HuH-7.5 (cell line): ENCODE measurements at regions not wholly inside any gene's neighbourhood (a gene's known extent, or its start where the extent isn't known, plus 50 kb on each side); places are given as distances from the start of the nearest gene placed in this dataset.

Source experiments
- DNase-seq: peaks from one replicate; pipeline ENCODE4 v3.0.0; 2011; ENCODE audit warnings: low spot score

DNA sequence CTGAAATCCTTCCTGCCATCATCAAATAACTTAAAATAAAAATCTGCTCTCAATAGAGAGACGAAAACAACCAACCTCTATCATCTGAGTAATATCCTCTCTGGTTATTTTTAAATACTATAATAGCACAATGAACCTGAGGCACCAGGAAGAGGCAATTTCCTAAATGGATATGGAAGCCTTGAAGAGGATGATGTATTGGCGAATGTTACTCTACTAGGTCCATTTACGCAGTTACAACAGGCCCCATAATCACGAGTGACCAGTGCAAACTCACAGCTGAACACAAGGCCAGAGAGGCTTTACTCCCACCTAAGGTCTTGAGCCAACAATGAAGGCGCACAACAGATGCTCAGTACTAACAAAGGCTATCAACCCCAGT is 678.8 kb upstream of the NR3C2 start:
- no peak for DNase-seq

DNA sequence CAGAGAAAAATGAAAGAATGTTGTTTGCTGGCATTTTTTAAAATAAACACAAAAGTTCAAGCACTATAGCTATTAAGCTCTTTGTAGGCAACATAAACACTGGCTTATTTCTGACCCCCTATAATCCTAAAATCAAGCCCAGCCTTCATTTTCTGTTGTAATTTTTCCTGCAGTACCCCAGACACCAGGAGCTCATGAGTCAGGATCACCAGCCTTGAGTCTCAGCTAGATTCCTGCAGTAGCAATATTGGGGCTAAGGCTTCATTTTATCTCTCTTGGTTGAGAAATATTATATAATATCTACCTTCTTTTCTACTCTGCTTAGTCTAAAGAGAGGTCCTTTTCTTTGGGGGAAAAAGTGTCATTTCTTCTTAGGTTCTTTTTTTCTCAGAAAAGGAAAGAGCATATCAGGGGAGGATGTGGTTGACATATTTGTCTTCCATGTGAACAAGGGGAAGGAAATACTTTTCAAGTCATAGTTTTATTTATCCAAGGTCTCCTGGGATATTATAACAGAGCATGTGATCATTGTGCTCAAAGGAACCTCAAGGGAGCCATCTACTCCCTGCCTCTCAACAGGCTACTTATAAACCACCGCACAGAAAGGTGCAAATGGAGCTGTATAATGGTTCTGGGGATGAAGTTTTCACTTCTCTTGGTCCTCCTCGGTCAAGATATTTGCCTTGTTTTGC is 678.3 kb upstream of the NR3C2 start:
- DNase-seq = no peak

DNA sequence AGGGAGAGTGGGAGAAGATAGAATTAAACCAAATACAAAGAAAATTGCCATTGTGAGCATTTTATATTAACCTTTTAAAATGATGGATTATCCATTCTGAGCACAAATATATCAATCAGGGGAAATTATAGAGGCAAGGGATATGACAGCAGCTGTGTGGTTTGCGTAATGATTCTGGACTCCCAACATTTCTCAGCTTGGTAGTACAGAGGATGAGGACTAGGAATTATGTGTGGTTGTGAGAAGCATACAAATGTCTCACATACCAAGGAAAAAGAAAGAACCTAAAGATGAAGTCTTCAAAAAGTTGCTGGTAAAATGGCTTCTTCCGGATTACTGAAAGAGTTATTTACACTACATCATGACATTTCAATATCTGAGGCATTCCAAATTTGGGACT is 674.6 kb upstream of the NR3C2 start:
- no peak for DNase-seq

DNA sequence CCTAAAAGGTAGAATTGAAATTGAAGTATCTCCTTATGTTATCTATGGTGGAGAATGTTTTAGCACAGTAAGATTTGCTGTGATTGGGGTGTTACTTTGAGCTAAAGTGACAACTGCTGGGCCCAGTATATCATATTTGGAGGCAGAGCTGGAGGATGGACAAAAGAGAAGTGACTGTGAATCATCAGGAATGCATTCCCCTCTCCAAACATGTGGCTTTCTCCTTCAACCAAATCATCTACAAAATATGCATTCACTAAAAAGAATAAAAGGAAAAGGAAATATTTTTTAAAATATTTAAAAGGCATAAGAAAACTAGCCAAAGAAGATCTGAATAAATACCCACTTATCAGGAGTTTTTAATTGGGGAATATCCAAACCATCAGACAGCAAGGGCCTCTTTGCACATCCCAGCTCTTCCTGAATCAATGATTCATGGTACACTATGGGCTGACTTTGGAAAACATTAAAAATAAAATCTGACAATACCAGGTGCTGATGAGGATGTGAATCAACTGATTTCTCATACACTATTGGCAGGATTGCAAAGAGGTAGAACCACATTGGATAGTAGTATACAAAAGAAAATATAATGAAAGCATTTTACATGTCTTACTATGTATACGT is 671.7 kb upstream of the NR3C2 start:
- DNase-seq = no peak

DNA sequence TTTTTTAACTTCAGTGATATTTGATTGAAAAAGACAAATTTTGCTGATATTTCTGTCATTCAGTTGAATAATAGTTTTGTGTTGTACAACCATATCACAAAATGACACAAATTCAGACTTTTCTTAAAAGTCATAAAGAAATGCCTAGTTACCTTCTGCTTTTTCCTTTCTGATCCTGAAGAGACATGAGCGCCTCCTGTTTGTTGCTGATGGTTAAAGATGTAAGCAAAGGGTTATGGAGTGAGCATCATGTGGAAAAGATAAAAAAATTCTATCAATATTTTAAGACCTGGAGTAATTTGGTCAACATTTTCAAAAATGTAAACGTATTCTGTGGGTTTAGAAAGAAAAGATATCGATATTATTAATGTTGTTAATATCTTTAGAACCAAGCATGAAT is 669.9 kb upstream of the NR3C2 start:
- DNase-seq = no peak

DNA sequence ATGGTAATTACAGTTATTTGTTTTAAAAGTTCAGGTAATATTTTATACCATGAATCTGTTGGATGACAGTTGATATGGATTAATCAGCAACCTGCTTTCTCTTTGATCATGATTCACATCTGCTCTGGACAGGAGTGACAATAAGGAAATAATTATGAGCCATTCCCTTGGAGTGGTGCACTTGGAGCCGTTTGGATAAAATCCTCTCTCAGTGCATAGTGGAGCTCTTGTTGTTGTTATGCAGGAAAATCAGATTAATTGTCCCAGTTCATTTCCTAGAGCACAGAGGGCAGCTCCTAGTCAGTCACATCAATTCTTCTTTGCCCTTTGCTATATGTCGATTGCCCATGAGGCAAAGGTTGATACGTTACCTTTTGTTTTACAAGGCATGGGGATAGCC is 668.3 kb upstream of the NR3C2 start:
- DNase-seq = no peak

DNA sequence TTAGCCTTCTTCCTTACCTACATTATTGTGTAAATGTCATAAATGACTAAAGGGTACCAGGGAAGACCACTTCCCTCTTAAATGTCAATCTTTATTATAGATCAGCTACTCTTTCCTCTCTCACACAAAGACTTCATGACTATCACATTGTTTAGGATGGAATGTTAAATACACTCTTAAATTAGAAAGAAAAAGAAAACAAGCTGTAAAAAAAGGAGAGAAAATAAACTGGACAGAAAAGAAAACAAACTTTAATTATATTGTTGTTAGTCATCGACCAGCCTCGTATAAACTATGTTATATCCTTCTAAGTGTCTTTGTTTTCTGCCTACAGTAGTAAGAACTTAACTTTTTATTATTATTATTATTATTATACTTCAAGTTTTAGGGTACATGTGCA is 666.4 kb upstream of the NR3C2 start:
- DNase-seq = no peak

DNA sequence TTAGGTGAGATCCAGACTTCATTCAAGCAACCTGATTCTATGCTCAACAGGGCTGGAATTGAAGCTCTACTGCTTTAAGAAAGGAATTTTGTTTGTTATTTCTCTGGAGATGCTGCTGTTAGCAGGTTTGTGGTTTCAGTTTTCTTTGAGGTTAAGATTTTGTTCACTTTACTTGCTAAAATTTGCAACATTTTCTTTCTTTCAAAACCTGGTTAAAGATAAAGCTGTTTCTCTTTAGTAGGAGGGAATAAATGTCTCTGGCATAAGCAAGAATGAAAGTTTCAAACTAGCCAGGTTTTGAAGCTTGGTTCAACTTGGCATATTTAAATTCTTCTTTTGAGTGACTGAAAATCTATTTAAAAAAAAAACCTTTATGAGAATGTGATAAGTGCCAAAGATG is 660.6 kb upstream of the NR3C2 start:
- no peak for DNase-seq

DNA sequence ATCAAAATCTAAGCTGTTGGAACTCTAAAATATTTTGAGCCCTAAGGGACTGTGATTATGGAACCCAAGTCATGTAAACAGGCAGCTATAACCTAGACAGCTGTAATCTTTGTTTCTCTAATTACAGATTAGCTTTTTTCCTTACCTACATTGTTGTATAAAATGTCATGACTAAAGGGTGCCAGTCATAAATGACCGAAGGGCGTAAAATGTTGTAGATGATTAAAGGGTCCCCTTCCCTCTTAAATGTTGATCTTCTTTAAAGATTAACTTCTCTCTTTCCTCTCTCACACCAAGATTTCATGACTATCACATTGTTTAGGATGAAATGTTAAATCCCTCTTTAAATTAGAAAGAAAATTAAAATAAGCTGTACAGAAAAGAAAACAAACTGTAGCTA is 659.4 kb upstream of the NR3C2 start:
- DNase-seq = no peak

DNA sequence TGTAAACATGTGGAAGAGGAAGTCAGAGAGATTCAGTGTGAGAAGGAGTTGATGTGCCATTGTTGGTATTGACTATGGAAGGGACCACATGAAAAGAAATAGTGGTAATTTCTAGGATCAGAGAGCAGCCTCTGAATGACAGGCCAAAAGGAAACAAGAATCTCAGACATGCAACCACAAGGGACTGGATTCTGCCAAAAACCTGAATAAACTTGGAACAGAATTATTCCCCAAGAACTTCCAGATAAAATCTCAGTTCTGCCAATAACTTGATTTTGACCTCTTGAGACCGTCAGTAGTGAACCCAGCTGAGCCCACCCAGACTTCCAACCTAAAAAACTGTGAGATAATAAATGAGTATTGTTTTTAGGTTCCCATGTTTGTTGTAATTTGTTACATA is 653.6 kb upstream of the NR3C2 start:
- DNase-seq = no peak

DNA sequence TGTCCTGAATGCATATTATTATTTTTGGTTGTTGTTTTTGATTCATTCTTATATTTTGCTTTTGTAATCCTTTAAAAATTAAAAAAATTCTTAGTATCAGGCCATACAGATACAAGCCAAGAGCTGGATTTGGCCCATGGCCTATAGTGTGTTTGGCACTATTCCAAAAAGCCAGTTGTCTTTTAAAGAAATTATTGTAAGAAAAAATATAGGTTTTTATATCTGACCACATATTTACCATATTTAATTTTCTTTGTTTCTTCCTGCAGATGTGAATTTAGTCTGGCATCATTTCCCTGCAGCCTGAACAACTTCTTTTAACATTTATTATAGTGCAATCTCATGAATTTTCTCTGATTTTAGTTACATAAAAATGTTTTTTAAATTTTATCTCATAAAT is 652.8 kb upstream of the NR3C2 start:
- DNase-seq = no peak

DNA sequence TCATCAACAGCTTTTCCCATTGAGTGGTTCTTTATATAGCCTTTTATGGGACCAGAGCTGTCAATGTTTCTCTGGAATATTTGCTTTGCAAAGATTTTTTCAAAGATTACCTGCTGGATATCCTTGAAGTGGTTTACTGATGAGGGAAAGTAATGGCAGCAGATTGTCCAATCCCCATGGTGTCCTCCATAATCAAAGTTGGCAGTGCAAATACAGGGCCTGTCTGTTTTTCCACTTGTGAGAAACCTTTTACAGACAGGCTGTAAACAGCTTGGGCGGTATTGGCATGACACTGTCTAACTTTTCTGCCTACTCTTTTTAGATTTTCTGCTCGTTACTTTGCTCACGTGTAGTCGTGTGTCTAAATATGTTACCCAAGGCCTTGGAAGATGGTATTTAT is 641.9 kb upstream of the NR3C2 start:
- DNase-seq = no peak

DNA sequence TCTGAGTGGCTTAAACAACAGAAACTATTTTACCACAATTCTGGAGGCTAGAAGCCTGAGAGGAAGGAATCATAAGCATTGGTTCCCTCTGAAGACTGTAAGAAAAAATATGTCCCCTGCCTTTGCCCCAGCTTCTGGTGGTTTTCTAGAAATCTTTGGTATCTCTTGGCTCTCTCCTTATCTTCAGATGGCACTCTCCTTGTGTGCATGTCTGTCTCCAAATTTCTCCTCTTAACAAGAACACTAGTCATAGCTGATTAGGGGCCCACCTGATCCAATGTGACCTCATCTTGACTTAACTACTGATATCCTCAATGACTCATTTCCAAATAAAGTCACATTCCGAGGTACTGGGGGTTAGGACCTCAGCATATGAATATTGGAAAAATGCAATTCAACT is 635.0 kb upstream of the NR3C2 start:
- DNase-seq = no peak

DNA sequence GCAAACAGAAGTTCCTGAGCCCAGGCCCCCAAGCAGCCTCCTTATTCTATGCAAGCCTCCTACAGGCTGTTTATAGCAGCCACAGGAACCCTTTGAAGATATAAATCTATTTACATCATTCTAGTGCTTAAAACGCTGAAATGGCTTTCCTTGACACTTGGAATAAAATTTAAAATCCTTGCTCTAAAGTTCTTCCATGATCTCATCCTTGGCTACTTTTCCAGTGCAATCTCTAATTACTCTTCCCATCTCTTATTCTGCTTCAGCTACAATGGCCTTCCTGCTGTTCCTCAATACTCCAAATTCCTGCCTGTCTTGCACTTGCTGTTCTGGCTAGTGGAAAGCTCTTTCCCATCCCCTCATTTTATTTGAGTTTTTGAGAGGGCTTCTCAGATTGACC is 634.2 kb upstream of the NR3C2 start:
- no peak for DNase-seq

DNA sequence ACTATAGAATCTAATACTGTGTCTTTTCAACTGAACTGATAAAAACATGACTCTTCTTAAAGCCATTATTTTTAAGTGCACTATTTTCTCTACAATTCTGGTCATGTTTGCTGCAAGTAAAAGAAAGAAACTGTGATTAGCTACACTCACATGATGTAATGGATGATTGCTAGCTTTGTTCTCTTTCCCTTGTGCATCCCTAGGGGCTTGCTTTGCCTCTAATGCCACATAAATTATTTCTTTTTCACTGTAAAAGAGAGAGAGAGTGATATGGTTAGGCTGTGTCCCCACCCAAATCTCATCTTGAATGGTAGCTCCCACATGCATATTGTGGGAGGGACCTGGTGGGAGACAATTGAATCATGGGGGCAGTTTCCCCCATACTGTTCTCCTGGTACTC is 630.2 kb upstream of the NR3C2 start:
- no peak for DNase-seq

DNA sequence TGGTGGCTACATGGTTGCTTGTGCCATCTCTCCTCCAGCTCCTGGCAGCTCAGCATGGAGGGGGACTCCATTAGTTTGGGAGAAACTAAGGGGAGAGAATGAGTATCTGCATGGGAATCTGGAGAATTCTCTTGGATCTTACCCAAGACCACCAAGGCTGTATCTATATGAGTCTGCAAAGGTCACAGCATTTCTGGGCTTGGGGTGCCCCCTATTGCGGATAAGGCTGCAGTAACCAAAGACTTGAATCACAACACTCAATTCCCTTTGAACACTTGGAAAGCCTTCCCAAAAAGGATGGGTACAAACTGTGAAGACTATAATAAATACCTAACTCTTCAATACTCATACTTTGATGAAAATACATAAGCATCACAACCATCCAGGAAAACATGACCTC is 623.5 kb upstream of the NR3C2 start:
- no peak for DNase-seq

DNA sequence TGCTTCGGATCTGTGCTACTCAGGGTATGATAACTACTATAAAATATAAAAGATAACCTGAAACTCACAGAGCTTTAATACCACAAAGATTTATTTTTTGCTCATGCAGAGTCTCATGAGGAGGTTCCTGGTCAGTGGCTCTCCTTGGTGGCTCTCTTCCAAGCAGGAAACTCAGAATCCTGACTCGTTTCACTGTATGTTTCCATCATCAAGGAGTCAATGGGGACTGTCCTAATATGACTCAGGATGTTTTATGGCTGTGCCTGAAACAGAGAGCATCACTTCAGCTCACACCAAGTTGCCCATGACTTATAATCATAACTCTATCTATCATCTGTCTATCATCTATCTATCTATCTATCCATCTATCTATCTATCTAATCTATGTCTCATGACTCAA is 620.8 kb upstream of the NR3C2 start:
- DNase-seq = no peak

DNA sequence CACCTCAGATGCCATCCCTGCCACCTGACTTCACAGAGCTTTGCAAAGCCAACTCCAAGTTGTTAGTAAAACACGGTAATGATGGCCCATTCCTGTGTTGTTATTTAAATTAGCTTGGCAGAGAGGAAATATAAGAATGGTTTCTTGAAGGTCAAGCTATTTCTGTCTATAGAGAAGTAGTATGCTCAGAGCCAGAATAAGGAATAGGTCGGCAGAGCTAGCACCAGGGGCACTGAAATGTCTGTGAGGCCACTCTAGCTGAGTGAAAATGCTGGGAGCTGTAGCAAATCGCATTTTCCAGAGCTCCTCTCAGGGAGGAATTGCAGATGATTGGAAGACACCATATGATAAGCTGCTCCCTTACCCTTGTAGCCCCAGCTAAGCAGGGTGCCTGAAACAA is 615.4 kb upstream of the NR3C2 start:
- no peak for DNase-seq

DNA sequence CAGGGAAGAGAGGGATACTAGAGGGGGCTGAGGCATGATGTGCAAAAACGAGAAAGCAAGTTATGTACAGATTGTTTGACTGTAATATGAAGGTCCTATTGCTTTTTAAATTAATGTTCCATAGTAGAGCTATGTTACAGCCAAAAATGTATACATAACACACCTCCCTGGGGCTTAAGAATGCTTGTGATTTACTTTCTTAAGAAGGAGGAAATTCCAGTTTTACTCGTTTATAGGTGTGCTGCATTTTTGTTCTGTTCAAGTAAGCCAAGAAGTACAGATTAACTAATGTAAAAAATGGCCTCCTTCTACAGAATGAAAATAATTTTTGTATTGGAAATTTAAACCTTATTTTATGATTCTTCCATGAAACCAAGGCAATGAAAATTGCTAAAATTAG is 614.4 kb upstream of the NR3C2 start:
- no peak for DNase-seq

DNA sequence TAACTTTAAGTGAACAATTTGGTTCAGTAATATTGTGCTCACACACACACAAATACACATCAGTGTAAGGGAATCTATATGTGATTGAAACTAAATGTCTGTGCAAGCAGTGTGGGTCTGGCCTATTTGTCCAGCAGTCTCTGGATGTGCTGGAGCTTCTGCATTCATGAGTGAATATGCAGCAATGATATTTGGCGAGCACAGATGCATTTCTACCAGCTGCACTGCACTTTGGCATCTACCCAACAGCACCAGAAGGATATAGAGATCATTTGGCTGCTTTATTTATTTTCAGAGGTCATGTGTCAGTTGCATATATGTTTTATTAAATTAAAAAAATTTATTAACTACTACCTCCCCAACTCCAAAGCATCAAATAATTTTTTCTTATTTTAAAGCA is 613.4 kb upstream of the NR3C2 start:
- no peak for DNase-seq

DNA sequence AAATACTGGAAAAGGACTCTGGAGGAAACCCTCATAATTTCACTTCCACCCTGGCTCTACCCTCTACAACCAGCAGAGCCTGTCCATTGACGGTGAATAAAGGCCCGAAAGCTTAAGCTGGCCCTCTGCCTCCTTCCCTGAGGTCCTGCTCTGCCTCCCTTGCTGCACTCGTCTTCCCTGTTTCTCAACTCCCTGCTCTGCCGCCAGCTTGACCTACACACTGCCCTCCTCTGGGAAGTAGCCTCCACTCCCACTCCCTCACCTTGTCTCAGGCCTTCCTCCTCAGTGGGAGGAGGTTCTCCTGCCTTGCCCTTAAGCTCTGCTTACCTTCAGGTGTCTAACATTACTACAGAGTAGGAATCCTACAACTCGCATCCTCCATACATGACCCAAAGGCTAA is 608.6 kb upstream of the NR3C2 start:
- no peak for DNase-seq

DNA sequence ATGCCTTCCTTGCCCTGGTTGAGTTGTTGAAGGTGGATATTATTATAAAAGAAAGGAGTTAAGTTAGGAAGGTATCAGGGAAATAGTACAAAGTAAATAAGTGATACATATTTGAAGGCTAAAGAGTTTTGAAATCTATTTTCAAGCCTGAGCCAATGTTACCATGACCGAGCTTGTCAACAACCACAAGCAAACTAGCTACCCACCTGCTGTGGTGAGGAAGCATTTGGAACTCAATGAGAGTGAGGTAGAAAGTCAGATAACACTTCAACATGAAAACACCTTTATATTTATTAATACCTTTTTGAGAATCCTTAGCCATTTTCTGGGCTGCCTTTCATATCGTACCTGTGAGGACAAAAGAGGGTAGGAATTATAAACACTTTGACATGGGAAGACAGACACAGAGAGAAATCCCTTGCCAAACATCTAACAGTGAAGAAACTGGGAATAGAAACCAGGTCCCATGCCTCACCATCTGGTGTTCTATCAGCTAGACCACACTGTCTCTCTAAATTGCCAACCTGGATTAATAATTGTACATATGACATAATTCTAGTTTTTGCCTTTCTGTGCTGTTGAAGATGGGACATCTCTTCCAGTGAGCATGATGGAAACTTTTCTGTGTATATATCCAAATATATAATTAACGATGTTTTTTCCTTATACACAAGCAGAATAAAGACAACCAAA is 606.4 kb upstream of the NR3C2 start:
- DNase-seq = no peak

DNA sequence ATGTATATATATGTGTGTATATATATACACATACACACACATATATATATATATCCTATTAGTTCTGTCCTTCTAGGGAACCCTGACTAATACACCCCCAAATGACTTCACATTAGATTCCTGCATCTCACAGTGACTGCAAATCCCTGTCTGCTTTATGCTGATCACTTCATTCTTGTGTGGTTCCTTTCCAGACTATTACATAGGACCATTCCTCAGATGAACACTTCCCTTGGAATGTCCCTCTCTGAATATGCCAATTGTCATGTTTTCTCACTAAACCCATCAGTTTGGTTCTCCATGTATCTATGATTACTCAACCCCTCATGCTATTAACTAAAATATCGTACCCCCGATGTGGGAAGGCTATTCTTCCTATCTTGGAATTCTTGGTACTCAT is 605.2 kb upstream of the NR3C2 start:
- DNase-seq = no peak

DNA sequence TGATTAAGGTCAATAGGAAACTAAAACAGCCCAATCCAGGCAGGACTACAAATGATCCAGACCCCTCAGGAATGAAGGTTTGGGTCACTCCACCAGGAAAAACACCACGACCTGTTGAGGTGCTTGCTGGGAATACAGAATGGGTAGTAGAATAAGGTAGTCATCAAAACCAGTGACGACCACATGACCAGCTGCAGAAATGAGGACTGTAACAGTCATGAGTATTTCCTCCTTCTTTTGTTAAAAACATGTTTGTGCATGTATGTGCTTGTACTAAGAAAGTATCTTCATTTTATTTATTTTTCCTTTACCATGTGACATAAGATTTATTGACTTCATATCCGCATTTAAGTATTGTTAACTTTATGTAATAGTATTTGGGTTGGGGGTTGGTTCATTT is 603.5 kb upstream of the NR3C2 start:
- DNase-seq = no peak
